ENCODE measurements at regions not wholly inside any gene's neighbourhood (a gene's known extent, or its start where the extent isn't known, plus 50 kb on each side); places are given as distances from the start of the nearest gene placed in this dataset.
"Not testable (repeated sequence)": the region's sequence is repeated elsewhere in the genome, so short reads cannot be mapped to it uniquely, and the experiment has no call there.

- no peak overlapping the region for H3K4me3 ChIP-seq (ENCODE audit: control insufficient read depth in 1 of 7, extremely low read depth in 1 of 7, insufficient read depth in 4 of 7, low read depth in 2 of 7, low read length in 6 of 7)
- DNase-seq, result peak in 1 of 3 donors; percentile 5
- peaks cover 0 to 29% (median 18%) of the 10 kb centered on the region in 4 experiments for H3K4me1 ChIP-seq (ENCODE audit: control extremely low read depth in 1 of 4, control insufficient read depth in 4 of 4, insufficient read depth in 4 of 4, low read length in 3 of 4)
- H3K36me3 ChIP-seq (ENCODE audit: control insufficient read depth in 4 of 4, insufficient read depth in 4 of 4, low read length in 3 of 4), result no peaks in the 10 kb centered on the region
- peaks cover 0 to 4% (median 1%) of the 10 kb centered on the region in 5 experiments for H3K9me3 ChIP-seq (ENCODE audit: control extremely low read depth in 1 of 5, control insufficient read depth in 4 of 5, insufficient read depth in 2 of 5, low read depth in 1 of 5, low read length in 4 of 5)
- ChIA-PET POLR2A (no interaction called here), CTCF (no interaction called here)
- no peak overlapping the region for H3K27ac ChIP-seq (ENCODE audit: insufficient read depth in 1 of 2, low read depth in 1 of 2, low read length in 2 of 2, poor library complexity in 1 of 2, severe bottlenecking in 2 of 2)
- no peaks in the 10 kb centered on the region for H3K27me3 ChIP-seq (replicated peaks in 2 of 5; ENCODE audit: control insufficient read depth in 4 of 5, insufficient read depth in 5 of 5, low read length in 4 of 5)
- 100% methylated on average over 3 of the region's 8 CpGs for WGBS (ENCODE audit: insufficient coverage)
Observed at GRCh38 chr14:71245659-71246361, 338.6 kb downstream of the PCNX1 start.

- POLR2A ChIA-PET, result no interaction called here
- H3K4me1 ChIP-seq (ENCODE audit: control extremely low read depth in 1 of 4, control insufficient read depth in 4 of 4, insufficient read depth in 4 of 4, low read length in 3 of 4), result peaks cover 0 to 29% (median 18%) of the 10 kb centered on the region in 4 experiments
- no CpG with 5 or more reads among the region's 1 CpG for WGBS (ENCODE audit: insufficient coverage)
Observed at GRCh38 chr14:71246539-71246938, 339.3 kb downstream of the PCNX1 start.

GRCh38 chr14:71247106-71247505 lies 339.8 kb downstream of the PCNX1 start:
- no peak for DNase-seq
- no peaks in the 10 kb centered on the region for H3K27me3 ChIP-seq (replicated peaks in 2 of 5; ENCODE audit: control insufficient read depth in 4 of 5, insufficient read depth in 5 of 5, low read length in 4 of 5)
- H3K4me1 ChIP-seq (ENCODE audit: control extremely low read depth in 1 of 4, control insufficient read depth in 4 of 4, insufficient read depth in 4 of 4, low read length in 3 of 4), result peaks cover 0 to 26% (median 17%) of the 10 kb centered on the region in 4 experiments
- H3K36me3 ChIP-seq (ENCODE audit: control insufficient read depth in 4 of 4, insufficient read depth in 4 of 4, low read length in 3 of 4), result no peaks in the 10 kb centered on the region
- ChIA-PET POLR2A (no interaction called here), CTCF (interaction anchor here (0.7 kb wide), 1 partner anchor 8 kb away, joined by 3 read pairs; no protein-coding TSS in a partner anchor)
- 61% methylated on average over 3 of the region's 4 CpGs for WGBS (ENCODE audit: insufficient coverage)
- peak overlapping the region in 1 of 7 experiments; percentile 29 for H3K4me3 ChIP-seq (ENCODE audit: control insufficient read depth in 1 of 7, extremely low read depth in 1 of 7, insufficient read depth in 4 of 7, low read depth in 2 of 7, low read length in 6 of 7)
- peak overlapping the region in 1 of 2 experiments; percentile 65 for H3K27ac ChIP-seq (ENCODE audit: insufficient read depth in 1 of 2, low read depth in 1 of 2, low read length in 2 of 2, poor library complexity in 1 of 2, severe bottlenecking in 2 of 2)
- peaks cover 0 to 5% (median 1%) of the 10 kb centered on the region in 5 experiments for H3K9me3 ChIP-seq (ENCODE audit: control extremely low read depth in 1 of 5, control insufficient read depth in 4 of 5, insufficient read depth in 2 of 5, low read depth in 1 of 5, low read length in 4 of 5)

More at GRCh38 chr14:71246539-71246938, 339.3 kb downstream of the PCNX1 start:
- Histone ChIP-seq H3K27me3 (replicated peaks in 2 of 5; ENCODE audit: control insufficient read depth in 4 of 5, insufficient read depth in 5 of 5, low read length in 4 of 5) (no peaks in the 10 kb centered on the region), H3K9me3 (ENCODE audit: control extremely low read depth in 1 of 5, control insufficient read depth in 4 of 5, insufficient read depth in 2 of 5, low read depth in 1 of 5, low read length in 4 of 5) (peaks cover 0 to 5% (median 1%) of the 10 kb centered on the region in 5 experiments), H3K4me3 (ENCODE audit: control insufficient read depth in 1 of 7, extremely low read depth in 1 of 7, insufficient read depth in 4 of 7, low read depth in 2 of 7, low read length in 6 of 7) (peak overlapping the region in 1 of 7 experiments; percentile 34), H3K27ac (ENCODE audit: insufficient read depth in 1 of 2, low read depth in 1 of 2, low read length in 2 of 2, poor library complexity in 1 of 2, severe bottlenecking in 2 of 2) (peak overlapping the region; percentile 15 to 65), H3K36me3 (ENCODE audit: control insufficient read depth in 4 of 4, insufficient read depth in 4 of 4, low read length in 3 of 4) (no peaks in the 10 kb centered on the region)
- CTCF ChIA-PET, result no interaction called here
- peak; percentile 69 to 90 (median 87) for DNase-seq

GRCh38 chr14:71248194-71248593 lies 340.9 kb downstream of the PCNX1 start:
- peaks cover 0 to 5% (median 1%) of the 10 kb centered on the region in 5 experiments for H3K9me3 ChIP-seq (ENCODE audit: control extremely low read depth in 1 of 5, control insufficient read depth in 4 of 5, insufficient read depth in 2 of 5, low read depth in 1 of 5, low read length in 4 of 5)
- ChIA-PET CTCF (interaction anchor here (0.7 kb wide), 1 partner anchor 490 kb away, joined by 3 read pairs; no protein-coding TSS in a partner anchor), POLR2A (no interaction called here)
- no peaks in the 10 kb centered on the region for H3K27me3 ChIP-seq (replicated peaks in 2 of 5; ENCODE audit: control insufficient read depth in 4 of 5, insufficient read depth in 5 of 5, low read length in 4 of 5)
- no peaks in the 10 kb centered on the region for H3K36me3 ChIP-seq (ENCODE audit: control insufficient read depth in 4 of 4, insufficient read depth in 4 of 4, low read length in 3 of 4)
- H3K4me3 ChIP-seq (ENCODE audit: control insufficient read depth in 1 of 7, extremely low read depth in 1 of 7, insufficient read depth in 4 of 7, low read depth in 2 of 7, low read length in 6 of 7), result no peak overlapping the region
- DNase-seq, result no peak
- peaks cover 0 to 20% (median 13%) of the 10 kb centered on the region in 4 experiments for H3K4me1 ChIP-seq (ENCODE audit: control extremely low read depth in 1 of 4, control insufficient read depth in 4 of 4, insufficient read depth in 4 of 4, low read length in 3 of 4)
- no CpG with 5 or more reads among the region's 3 CpGs for WGBS (ENCODE audit: insufficient coverage)
- no peak overlapping the region for H3K27ac ChIP-seq (ENCODE audit: insufficient read depth in 1 of 2, low read depth in 1 of 2, low read length in 2 of 2, poor library complexity in 1 of 2, severe bottlenecking in 2 of 2)

- no peak overlapping the region for H3K27ac ChIP-seq (ENCODE audit: insufficient read depth in 1 of 2, low read depth in 1 of 2, low read length in 2 of 2, poor library complexity in 1 of 2, severe bottlenecking in 2 of 2)
- POLR2A ChIA-PET, result no interaction called here
- no peak for DNase-seq
- H3K9me3 ChIP-seq (ENCODE audit: control extremely low read depth in 1 of 5, control insufficient read depth in 4 of 5, insufficient read depth in 2 of 5, low read depth in 1 of 5, low read length in 4 of 5), result peaks cover 0 to 5% (median 1%) of the 10 kb centered on the region in 5 experiments
- H3K36me3 ChIP-seq (ENCODE audit: control insufficient read depth in 4 of 4, insufficient read depth in 4 of 4, low read length in 3 of 4), result no peaks in the 10 kb centered on the region
- 100% methylated on average over 2 of the region's 2 CpGs for WGBS (ENCODE audit: insufficient coverage)
- peaks cover 0 to 19% (median 13%) of the 10 kb centered on the region in 4 experiments for H3K4me1 ChIP-seq (ENCODE audit: control extremely low read depth in 1 of 4, control insufficient read depth in 4 of 4, insufficient read depth in 4 of 4, low read length in 3 of 4)
- no peak overlapping the region for H3K4me3 ChIP-seq (ENCODE audit: control insufficient read depth in 1 of 7, extremely low read depth in 1 of 7, insufficient read depth in 4 of 7, low read depth in 2 of 7, low read length in 6 of 7)
- CTCF ChIA-PET, result no interaction called here
- H3K27me3 ChIP-seq (replicated peaks in 2 of 5; ENCODE audit: control insufficient read depth in 4 of 5, insufficient read depth in 5 of 5, low read length in 4 of 5), result no peaks in the 10 kb centered on the region
Observed at GRCh38 chr14:71250347-71250746, 343.1 kb downstream of the PCNX1 start.

- H3K4me3 ChIP-seq (ENCODE audit: control insufficient read depth in 1 of 7, extremely low read depth in 1 of 7, insufficient read depth in 4 of 7, low read depth in 2 of 7, low read length in 6 of 7), result no peak overlapping the region
- H3K27me3 ChIP-seq (replicated peaks in 2 of 5; ENCODE audit: control insufficient read depth in 4 of 5, insufficient read depth in 5 of 5, low read length in 4 of 5), result no peaks in the 10 kb centered on the region
- ChIA-PET POLR2A (no interaction called here), CTCF (no interaction called here)
- H3K36me3 ChIP-seq (ENCODE audit: control insufficient read depth in 4 of 4, insufficient read depth in 4 of 4, low read length in 3 of 4), result no peaks in the 10 kb centered on the region
- H3K27ac ChIP-seq (ENCODE audit: insufficient read depth in 1 of 2, low read depth in 1 of 2, low read length in 2 of 2, poor library complexity in 1 of 2, severe bottlenecking in 2 of 2), result no peak overlapping the region
- H3K4me1 ChIP-seq (ENCODE audit: control extremely low read depth in 1 of 4, control insufficient read depth in 4 of 4, insufficient read depth in 4 of 4, low read length in 3 of 4), result peaks cover 0 to 16% (median 12%) of the 10 kb centered on the region in 4 experiments
- peaks cover 0 to 5% (median 1%) of the 10 kb centered on the region in 5 experiments for H3K9me3 ChIP-seq (ENCODE audit: control extremely low read depth in 1 of 5, control insufficient read depth in 4 of 5, insufficient read depth in 2 of 5, low read depth in 1 of 5, low read length in 4 of 5)
- peak in 1 of 3 donors; percentile 26 for DNase-seq
Observed at GRCh38 chr14:71250791-71251190, 343.5 kb downstream of the PCNX1 start.

- H3K4me1 ChIP-seq (ENCODE audit: control extremely low read depth in 1 of 4, control insufficient read depth in 4 of 4, insufficient read depth in 4 of 4, low read length in 3 of 4); H3K27ac ChIP-seq (ENCODE audit: insufficient read depth in 1 of 2, low read depth in 1 of 2, low read length in 2 of 2, poor library complexity in 1 of 2, severe bottlenecking in 2 of 2); H3K27me3 ChIP-seq (replicated peaks in 2 of 5; ENCODE audit: control insufficient read depth in 4 of 5, insufficient read depth in 5 of 5, low read length in 4 of 5); CTCF ChIA-PET; POLR2A ChIA-PET; H3K36me3 ChIP-seq (ENCODE audit: control insufficient read depth in 4 of 4, insufficient read depth in 4 of 4, low read length in 3 of 4): not testable (repeated sequence)
- Histone ChIP-seq H3K9me3 (ENCODE audit: control extremely low read depth in 1 of 5, control insufficient read depth in 4 of 5, insufficient read depth in 2 of 5, low read depth in 1 of 5, low read length in 4 of 5) (peaks cover 2 to 22% (median 10%) of the 10 kb centered on the region in 5 experiments), H3K4me3 (ENCODE audit: control insufficient read depth in 1 of 7, extremely low read depth in 1 of 7, insufficient read depth in 4 of 7, low read depth in 2 of 7, low read length in 6 of 7) (peak overlapping the region in 1 of 7 experiments; percentile 42)
- 72% methylated on average over 26 of the region's 53 CpGs for WGBS (ENCODE audit: insufficient coverage)
- peak in 1 of 3 donors; percentile 21 for DNase-seq
Observed at GRCh38 chr14:71254091-71254719, 346.9 kb downstream of the PCNX1 start.
